Nucleus accumbens (tissue), 56 donors: ENCODE measurements at regions not wholly inside any gene's neighbourhood (a gene's known extent, or its start where the extent isn't known, plus 50 kb on each side); places are given as distances from the start of the nearest gene placed in this dataset.
A peak's percentile ranks its signal among the peaks of the same experiment; 100 is the strongest.

Source experiments
- DNase-seq, 56 donors: peaks; one replicate each; lab custom pipeline; 2025; lab: John Stamatoyannopoulos, UW

DNA sequence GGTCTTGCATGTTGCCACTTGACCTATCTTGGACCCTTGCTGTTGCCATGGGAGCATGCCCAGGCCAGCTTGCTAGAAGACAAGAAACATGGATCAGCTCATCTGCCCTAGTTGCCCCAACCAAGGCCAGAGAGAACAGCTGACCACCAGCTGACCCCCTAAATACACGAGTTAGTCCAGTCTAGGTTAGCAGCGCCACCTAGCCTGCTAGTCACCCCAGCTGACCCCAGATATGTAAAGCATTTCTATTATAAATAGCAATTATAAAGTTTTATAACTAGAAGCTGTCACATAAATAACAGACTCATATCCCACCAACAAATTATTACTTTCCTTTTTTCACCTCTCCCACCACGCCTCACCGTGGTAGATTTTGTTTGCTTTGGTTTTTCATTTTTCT lies 387.8 kb downstream of the RASEF start:
- DNase-seq: no peak

DNA sequence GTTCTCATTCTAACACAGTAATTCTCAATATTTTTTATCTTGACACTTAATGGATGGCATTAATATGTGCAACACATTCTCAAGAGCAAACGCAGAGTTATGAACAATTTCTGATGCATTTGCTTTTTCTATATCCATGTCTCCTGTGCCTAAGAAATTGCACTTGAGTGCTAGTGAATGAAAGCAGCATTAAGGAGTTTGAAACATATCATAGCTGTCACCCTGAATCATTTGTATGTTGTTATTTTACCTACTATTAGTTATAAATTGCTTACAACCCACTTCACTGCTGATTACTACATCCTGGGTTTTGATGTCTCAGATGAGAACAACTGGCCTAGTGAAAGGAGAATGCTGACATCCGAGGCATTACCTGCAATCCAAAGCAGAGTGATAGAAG lies 387.3 kb downstream of the RASEF start:
- DNase-seq: no peak

DNA sequence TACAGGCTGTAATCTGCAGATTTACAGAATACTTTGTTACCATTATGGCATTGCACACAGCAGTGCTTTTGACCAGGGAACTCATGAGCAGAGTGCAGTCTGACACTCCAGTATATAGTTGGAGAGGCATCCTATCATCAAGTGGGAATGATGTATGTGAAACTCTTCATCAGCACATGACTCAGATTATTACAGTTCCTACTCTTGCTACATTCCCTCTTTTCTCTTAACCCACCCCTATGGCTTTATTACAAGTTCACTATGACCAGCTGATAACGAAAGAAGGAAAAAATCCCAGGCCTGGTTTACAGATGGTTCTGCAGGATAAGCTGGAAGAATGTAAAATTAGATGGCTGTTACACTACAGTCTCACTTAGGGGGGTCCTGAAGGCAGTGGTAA lies 385.9 kb downstream of the RASEF start:
- DNase-seq: no peak

DNA sequence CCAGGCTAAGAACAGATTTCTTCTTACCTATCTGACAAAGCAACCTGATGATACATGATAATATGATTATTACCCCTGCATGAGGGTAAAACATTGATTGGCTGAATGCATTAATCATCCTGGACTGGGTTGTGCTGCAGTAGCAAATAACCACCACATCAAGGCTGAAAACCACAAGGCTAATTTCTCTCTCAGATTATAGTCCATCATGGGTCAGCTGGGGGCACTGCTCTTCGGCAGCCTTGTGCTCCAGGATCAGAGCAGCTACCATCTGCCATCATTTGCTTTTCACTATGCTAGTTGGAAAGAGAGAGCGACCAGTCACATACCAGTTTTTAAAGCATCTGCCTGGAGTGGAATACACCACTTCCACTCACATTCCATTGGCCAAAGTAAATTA lies 383.5 kb downstream of the RASEF start:
- no peak for DNase-seq

DNA sequence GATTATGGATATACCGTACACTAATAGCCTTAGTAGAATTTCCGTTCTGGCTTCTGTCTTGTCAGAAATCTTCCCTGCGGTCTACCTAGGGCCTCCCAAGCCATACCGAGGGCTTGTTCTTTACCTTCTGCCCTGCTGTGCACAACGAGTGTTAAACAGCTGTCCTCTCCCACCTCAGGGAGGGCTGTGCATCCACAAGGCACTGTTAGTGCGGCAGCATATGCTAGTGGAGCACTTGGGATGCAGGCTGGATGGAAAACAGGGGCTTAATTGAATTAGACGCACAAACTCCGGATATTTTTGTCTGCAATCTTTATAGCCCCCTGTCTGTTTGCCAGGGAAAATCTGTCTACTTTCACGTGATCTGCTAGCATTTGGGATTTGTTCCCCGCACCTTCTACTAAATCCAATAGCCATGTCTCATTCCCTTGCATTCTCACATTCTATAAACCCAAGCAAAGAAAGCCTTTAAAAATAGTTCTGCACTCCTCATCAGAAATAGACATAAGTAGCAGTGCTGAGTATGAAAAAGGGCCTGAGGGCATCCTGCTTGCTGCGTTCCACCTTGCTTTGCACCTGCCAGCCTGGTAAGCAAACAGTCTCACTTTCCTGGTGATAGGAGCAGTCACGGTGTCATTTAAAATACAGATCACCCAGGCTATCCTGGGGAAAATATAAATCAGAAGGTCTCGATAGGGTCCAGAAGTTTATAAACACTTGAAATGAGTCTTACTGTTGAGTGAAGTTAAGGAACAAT lies 382.6 kb downstream of the RASEF start:
- DNase-seq: no peak

DNA sequence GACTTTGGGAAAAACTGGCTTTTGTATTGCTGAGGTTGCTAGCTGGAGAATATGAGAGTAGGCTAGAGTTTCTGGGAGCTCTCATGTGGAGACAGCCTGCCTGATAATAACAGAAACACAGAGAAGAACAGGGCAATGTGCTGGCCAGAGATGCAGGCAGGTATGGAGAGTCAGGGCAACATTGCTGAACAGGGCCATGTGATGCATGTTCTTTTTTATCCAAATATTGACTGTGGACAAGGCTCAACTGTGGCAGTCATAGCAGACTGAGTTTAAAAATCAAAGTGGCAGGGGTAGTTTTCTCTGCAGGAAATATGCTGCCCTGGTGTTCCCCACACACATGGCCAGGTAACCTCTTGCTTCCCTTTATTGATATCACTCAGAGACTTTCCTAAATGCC lies 381.1 kb downstream of the RASEF start:
- DNase-seq: no peak

DNA sequence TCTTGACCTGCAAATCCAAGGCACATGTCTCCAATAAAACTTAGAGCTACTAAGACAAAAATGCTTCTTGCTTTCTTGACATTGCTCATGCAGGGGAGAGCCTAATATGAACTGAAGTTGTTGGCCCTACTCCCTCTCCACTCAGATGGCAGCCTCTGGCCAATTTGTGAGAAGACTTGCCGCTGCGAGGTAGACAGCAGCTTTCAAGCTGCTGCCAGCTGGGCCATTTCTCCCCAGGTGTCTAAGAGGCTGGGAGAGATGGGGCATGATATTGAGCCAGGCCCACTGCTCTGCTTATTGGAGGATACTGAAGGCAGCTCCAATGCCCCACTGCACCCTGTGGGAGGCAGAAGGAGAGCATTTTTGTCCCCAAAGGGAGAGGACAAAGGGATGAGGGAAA lies 380.5 kb downstream of the RASEF start:
- DNase-seq: no peak

DNA sequence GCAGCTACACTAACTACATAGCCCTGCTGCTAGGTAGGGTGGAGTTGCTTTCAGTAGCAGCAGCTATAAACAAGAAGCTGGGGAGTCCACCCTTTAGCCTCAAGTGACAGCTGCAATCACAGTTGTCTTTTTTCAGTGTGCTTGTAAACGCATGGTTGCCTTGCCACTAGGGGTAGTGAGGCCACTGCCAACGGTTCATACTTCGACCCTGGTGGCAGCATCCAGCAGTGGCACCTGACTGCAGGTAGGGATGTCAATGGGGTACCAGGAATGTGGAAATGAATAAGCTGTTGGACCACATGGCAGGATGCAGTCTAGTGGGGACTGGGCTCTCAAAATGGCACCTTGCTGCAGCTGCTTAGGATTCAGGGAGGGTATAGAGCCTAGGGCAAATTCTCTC lies 367.2 kb downstream of the RASEF start:
- no peak for DNase-seq

DNA sequence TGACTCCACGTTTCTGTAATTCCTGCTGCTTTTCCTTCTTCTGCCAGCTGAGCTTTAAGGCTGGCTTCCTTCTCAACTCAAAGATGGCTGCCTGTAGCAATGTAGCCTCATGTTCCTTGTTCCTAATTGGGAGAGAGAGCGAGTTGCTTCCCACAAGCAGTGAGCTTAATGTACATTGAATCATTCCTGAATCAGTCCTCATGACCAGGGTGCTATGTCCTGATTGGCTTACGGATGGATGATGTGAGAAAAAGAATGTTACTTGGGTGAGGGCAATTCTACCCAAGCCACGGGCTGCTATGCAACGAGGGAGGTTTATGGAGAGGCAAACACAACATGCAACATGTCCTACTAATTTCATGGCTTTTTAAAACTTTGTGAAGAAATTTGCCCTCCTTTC lies 356.2 kb downstream of the RASEF start:
- no peak for DNase-seq

DNA sequence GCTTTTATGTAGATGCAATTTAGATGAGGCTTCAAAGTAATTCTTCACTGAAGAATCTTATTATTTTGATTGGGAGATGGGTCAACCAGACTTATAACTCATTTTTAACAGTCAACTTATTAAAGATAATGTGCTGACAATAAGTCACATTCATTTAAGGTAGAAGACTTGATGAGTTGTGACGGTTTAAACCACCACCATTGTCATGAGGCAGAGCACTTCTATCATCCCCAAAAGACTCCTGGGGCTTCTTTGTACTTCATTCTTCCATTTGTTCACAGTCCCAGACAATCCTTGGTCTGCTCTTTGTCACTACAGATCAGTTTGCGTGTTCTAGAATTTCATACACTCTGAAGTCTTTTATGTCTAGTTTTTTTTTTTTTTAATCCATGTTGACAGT lies 346.1 kb downstream of the RASEF start:
- no peak for DNase-seq

DNA sequence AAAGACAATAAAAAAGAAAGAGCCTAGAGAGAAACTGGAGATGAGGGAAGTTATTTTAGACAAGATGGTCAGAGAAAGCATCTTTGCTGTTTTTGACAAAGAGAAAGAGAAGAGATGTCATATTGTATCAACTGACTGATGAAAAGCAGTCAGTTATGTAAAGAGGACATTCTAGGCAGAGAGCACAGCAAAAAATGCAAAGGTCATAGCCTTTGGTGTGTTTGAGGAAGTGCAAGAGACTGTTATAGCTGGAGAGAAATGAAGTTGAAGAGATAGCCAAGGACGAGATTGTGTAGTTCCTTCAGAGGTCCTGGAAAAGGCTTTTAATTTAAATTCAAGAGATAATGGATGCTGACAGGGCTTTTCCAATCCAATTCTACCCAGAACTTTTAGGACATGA lies 342.4 kb downstream of the RASEF start:
- no peak for DNase-seq

DNA sequence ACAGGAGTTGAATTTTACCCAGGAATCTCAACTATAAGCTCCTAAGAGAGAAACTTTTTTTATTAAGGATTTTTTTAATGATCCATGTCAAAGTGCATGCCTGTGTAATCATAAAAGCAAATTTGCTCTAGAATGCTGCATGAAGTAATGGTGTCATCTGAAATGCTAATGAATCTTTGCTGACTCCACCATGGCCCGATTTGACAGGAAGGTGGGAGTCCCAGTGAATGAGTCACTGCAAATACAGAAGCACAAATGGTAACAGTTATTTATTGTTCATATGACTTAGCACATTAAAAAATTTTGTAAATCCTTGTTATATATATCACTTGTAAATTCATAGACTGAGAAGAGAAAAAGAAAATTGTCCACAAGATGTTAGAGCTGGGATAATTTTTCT lies 341.3 kb downstream of the RASEF start:
- DNase-seq: peak in 18 of 56 donors; percentile 2 to 57 (median 19)

DNA sequence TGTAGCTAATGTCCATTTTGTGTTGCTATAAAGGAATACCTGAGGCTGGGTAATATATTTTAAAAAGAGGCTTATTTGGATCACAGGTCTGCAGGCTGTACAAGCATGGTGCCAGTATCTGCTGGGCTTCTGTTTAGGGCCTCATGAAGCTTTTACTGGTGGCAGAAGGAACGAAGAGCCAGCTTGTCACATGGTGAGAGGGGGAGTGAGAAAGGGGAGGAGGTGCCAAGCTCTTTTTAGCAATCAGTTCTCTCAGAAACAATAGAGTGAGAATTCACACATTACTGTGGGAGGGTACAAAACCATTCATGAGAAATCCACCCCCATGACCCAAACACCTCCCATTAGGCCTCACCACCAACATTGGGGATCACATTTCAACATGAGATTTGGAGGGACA lies 340.9 kb downstream of the RASEF start:
- DNase-seq: peak in 1 of 56 donors; percentile 0

DNA sequence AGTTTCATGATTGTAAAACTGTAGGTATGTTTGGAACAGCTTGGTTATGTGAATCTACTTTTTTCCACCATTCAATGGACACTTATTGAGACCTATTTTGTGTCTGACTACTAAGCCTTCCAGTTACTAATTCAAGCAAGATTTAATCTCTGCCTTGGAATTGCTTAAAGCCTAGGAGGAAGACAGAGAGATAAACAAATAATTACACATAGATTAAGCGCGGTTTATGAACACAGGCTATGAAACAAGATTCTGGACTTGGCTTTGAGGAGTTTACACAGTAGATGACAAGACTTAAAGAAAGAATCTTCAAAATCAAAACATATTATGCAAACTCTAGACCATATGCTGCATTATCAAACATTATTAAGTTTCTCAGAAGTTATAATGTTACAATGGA lies 340.4 kb downstream of the RASEF start:
- no peak for DNase-seq

DNA sequence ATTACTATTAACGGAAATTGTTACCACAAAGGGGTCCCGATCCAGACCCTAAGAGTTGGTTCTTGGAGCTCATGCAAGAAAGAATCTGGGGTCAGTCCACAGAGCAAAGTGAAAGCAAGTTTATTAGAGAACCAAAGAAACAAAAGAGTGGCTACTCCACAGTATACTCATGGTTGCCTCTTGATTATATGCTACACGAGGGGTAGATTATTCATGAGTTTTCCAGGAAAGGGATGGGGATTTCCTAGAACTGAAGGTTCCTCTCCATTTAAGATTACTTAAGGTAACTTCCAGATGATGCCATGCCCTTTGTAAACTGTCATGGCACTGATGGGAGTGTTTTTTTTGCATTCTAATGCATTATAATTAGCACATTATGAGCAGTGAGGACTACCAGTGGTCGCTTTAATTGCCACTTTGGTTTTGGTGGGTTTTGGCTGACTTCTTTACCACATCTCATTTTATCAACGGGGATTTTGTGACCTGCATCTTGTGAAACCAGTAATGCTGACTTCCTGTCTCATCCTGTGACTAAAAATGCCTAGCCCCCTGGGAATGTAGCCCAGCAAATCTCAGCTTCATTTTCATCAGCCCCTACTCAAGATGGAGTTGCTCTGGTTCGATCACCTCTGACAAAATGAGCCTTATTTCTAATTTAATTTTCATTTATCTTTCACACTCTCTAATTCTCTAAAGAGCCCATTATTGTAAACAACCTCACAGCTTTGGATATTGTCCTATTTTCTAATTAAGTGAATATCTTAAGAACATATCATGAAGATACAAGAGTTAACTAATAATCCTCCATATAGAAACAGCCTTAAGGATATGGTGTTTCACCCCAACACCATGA lies 336.3 kb downstream of the RASEF start:
- DNase-seq: no peak

DNA sequence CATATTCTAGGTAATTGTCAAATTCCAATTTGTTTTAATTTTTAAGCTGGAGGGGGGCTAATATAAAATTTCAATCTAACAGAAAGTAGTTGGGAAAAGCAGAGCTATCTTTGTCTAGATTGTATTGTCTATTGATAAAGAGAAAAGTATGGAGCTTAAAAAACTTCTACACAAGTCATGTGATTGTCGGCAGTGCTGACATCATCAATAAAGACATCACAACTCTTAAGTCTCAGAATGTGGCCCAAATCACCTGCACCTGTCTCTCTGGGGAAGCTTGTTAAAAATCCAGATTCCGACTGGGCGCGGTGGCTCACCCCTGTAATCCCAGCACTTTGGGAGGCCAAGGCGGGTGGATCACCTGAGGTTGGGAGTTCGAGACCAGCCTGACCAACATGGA lies 333.8 kb downstream of the RASEF start:
- DNase-seq: no peak

DNA sequence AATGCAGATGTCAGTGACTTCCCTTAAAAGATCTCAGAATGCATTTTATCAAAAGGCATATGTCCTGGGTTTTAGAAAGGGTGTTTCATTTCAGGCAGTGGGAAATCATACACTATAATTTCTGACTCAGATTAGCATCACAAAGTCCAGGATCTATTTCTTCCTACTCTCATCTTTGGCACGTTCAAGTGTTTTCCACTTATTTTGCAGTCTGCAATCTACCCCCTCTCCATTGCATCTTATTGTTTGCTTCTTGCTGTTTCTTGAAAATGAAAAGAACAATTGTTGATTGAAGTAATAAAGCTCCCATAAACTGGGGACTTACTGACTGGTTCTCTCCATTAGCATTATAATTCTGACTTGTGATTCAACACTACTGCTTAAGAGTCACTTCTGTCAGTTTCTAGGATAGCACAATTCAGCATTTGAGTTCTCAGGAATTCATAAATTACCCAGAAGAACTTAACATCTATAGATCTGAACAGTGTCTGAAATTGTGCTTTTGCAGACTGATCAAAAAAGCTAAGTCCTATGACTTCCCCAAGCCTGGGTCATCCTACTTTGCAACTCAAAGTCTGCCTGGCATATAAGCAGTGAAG lies 332.9 kb downstream of the RASEF start:
- no peak for DNase-seq

DNA sequence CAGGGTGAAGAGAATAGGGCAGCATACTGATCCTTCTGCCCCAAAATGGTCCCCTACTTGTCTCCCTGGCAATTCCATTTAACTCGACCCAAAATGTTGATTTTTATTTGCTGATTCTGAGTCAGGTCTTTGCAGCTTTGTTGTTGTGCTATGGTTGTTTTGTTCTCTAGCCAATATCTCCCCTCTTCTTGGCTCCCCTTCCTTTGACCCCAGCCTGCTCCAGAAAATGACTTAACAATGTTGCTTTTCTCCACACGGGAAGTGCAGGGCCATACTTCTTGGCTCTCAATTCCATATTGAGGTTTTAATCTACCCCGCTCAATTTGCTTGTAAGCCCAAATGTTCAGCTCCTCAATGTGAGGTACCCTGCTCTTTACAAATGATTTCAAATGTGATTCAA lies 330.0 kb downstream of the RASEF start:
- DNase-seq: no peak

DNA sequence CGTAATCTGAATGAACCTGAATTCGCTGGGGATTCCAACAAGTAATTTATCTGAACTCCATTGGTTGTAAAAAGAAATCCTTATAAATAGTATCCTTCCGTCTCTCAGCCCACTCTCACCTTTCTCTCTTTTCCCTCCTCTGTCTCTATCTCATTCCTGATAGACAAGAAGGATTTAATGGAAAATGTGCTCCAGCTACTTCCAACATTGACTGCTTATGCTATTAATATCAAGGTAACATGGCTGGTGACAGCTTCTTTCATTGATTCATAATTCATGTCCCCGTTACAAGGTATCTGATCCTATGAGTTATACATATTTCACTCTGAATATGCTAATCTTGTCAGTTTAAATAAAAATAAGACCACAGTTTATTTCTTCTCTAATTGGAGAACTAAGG lies 326.8 kb downstream of the RASEF start:
- no peak for DNase-seq

DNA sequence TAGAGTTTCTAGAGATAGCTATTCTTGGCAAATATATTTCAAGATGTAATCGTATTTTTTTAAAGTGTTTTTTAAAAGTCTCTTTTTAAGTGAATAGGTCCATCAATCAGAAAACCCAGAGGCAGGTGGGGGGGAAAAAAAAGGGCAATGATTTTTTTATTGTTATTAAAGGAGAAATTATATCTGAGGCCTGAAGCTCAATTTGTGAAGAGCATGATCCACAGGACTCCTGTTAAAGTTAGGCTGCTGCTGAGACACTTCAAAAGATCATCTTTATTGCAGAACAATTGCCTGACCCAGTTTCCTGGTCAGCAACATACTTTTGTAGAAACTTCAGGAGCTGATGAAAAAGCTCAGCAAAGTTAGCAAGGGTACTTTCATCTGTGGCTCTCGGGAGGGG lies 326.2 kb downstream of the RASEF start:
- no peak for DNase-seq

DNA sequence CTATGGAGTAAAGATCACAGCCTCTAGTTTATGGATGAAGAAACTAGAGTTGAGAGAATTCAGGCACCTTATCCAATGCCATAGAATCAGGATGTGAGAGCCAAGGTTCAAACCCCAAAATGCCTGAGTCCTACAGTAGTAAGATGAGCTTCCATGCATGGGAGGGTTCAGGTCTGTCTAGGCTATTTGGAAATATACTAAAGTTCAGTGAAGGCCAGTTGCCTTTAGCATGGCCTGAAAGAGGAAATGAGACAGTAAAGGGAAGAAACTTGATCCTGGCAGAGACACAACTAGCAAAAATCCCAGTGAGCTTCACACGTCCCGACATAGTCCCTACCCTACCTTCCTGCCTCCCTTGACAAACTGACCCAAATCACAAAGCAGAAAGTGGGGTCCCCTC lies 317.0 kb downstream of the RASEF start:
- no peak for DNase-seq

DNA sequence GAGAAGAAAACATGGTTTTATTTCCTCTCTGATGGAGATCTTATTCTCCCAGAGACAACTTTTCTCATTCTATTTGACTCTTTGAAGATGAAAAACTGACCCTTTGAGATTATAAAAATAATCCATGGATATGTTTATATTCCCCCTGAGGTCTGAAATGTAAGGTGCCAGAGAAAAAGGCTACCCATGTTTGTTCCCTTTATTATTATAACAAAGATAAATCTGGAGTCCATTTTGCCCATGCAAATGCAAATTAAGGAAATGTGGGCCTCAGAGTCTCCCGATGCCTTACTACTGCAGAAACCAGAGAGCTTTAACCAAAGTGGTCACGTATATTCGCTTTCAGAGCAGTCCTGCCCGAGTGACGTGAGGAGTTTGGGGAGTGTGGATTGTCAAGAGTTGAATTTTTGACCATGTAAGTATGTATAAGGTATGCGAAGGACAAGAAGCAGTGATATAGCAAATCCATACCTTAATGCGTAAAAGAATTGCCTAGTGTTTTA lies 312.5 kb downstream of the RASEF start:
- DNase-seq: no peak
